HG02981 (cell line): ENCODE measurements at regions not wholly inside any gene's neighbourhood (a gene's known extent, or its start where the extent isn't known, plus 50 kb on each side); places are given as distances from the start of the nearest gene placed in this dataset.
"Not testable (repeated sequence)": the region's sequence is repeated elsewhere in the genome, so short reads cannot be mapped to it uniquely, and the experiment has no call there.

Experiments used
- ATAC-seq: cut with Tn5 transposase; IDR thresholded peaks from one replicate; pipeline ENCODE4 v1.9.1; 2021; ENCODE audit warnings: mild to moderate bottlenecking, moderate library complexity; ENCODE audit not compliant: unreplicated experiment

GRCh38 chr2:82487354-82487753 lies 1971.7 kb downstream of the SUCLG1 start:
- no peak for ATAC-seq

- no peak for ATAC-seq
These were observed 1973.4 kb downstream of the SUCLG1 start for GRCh38 chr2:82485701-82486100.

DNA sequence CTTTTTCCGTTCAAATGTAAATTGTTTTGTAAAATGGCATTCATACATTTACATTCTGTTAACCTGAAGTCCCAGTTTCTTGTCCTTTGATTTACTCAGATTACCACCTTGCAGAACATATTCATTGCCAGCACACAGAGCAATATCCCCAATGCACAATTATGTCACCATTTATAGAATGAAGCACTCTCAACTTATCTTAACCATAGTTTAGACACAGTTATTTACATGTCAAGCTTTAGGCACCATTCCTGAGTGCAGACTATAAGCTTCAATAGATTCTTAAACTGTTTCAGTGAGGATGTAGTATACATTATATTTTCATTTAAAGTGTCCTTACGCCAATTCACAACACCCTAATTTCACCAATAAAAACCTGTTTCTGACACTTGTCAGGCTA lies 1977.9 kb downstream of the SUCLG1 start:
- no peak for ATAC-seq

GRCh38 chr2:82478641-82479040 lies 1980.4 kb downstream of the SUCLG1 start:
- ATAC-seq: no peak

DNA sequence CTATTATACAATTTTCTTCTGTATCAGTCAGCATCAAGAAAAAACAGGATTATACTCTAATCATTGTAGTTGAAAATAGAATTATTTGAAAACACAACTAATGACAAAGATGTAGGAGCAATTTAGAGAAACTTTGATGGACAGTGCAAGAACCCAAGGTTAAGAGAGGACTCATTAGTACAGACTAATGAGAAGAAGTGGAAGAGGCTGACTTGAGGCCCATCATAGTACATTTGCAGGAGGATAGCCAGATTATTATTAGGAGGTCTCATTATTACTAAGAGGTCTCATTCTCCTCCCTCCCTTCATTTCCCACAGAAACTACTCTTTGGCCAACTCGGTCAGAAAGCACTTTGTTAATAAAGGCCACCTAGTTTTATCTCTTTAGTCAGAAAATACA lies 1983.0 kb downstream of the SUCLG1 start:
- ATAC-seq: no peak

DNA sequence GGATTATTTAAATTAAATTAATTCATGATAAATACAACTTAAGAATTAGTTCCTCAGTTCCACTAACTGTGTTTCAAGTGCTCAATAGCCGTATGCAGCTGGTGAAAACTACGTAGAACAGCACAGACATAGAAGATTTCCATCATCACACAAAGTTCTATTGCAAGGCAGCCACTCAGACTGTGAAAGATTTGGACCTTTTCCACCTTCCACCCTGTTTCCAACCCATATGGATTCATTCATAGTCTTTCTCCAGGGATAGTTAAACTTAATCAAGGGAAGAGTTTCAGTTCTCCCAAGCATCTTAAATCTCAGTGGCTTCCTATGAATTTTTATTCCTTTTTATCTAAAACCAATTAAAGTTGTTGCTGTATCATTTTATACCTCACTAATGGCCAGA lies 2030.8 kb downstream of the SUCLG1 start:
- ATAC-seq: no peak

DNA sequence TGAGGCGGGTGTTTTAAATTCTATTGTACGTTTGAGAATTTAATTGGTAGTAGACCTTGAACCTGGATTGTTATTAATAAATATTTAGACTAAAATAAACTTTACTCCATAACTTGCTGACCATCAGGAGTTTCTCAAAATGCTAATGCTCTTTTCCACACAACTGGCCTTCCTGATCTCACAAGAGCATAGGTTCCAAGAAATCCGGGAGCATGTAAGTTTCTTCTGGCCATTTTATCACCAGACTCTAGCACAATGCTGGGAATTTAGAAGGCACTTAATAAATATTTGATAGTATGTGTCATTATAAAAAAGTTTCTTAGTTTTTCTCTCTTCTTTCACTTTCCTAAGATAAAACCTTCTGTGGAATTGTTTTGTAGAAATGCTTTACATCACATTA lies 2047.1 kb downstream of the SUCLG1 start:
- ATAC-seq: no peak

DNA sequence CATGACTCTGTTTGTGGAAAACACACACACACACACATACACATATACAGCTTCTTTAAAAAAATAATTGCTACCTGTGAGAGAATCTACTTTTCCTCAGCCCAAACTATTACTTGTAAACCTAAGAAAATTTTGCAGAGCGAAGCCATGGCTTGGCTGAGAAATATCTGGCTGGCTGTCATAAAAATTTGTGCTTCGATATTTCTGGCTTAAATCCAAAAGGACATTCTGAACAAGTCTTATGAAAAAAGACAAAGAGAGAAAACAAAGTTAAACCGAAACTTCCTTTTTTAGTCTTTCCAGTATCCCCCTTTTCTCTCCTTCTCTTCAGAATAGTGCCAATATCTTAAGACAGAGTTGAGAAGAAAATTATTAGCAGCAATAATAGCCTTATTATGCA lies 2048.0 kb downstream of the SUCLG1 start:
- no peak for ATAC-seq

DNA sequence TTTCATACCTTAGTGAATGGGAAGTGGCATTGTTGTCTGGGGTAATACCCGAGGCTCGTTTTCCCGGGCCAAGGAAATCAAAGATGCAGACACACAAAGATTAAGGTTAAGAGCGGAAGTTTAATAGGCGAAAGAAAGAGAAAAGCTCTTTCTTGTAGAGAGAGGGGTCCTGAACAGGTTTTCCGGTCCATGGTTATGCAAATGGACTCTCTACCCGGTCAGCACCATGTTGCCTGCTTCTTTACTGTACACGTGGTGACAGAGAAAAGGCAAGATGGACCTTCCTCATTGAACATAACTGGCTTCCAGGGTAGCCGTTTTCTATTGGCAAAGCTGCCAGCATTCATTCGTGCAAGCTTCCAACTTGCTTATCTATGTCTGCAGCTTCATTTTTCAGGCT lies 2063.5 kb downstream of the SUCLG1 start:
- no peak for ATAC-seq

GRCh38 chr2:82391386-82391785 lies 2067.7 kb downstream of the SUCLG1 start:
- ATAC-seq: no peak

DNA sequence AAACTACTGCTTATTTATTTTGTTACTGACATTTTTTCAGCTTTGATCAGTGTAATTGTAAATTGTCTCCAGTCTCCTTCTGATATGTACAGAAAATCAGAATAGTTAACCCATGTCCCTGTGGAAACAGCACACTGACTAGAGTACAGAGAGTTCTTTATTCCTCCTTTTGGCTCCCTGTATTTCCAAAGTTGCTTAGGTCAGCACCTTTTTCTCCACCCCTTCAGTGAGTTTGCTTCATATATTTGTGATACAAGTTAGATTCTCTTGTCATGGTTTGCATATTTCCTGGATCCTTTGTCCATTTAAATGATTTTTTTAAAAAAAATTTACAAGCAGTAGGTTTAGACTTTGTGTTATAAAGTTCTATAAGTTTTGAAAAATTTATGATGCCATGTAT lies 2051.1 kb upstream of the LRRTM1 start:
- no peak for ATAC-seq

DNA sequence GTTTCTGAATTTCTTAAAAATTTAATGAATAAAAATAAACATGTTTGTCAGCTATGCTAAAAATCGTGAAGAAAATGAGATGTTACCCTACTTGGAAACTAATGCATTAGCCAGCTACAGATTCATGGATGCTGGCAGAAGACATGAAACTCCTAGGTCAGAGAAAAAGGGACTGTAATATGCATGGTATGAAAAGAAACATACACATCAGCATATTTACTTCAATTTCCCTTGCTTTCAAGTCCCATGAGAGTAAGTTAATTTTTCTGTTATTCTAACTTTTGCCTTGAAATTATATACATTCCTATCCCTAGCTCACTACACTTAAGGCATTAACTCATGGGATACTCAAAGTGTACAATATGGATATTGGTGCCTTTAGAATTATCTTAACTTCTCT lies 2041.4 kb upstream of the LRRTM1 start:
- ATAC-seq: no peak

GRCh38 chr2:82344670-82345069 lies 2040.1 kb upstream of the LRRTM1 start:
- ATAC-seq: no peak

GRCh38 chr2:82342356-82342755 lies 2037.8 kb upstream of the LRRTM1 start:
- no peak for ATAC-seq

DNA sequence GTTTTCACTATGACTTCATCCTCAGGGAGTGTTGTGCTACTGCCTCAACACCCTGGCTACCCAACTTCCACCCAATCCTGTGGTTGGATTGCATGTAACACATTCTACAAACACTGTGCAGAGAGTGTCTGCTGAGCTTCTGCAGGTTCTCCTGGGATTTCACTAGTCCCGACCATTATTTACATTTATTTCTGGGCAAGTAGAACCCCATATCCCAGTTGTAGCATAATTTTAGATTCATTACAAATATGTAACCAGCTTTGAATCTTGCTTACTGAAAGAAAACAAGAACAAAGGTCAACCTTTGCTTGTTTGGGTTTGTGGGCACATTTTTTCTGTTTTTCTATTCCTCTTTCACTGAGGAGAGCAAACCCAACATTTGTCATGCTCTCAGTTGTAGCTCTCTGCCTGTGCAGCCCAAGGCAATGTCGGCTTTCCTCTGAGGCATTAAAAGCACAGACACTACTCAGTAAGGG lies 2036.1 kb upstream of the LRRTM1 start:
- ATAC-seq: no peak

DNA sequence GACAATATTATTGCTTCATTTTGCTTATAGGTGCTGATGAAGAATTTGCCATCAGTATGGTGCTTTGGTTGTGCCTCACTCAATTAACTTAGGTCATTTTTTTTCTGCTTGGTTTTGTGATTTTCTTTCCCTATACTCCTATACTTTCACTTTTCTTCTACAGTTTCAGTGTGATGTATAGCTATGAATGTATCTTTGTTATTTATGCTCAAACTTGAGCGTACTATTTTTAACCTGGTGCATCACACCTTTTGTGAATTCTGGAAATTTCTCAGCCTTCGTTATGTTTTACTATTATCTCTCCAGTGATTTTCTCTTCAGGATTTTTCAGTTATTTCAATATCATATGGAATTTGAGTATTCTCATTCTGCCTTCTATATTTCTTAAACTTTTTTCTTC lies 2035.3 kb upstream of the LRRTM1 start:
- no peak for ATAC-seq

DNA sequence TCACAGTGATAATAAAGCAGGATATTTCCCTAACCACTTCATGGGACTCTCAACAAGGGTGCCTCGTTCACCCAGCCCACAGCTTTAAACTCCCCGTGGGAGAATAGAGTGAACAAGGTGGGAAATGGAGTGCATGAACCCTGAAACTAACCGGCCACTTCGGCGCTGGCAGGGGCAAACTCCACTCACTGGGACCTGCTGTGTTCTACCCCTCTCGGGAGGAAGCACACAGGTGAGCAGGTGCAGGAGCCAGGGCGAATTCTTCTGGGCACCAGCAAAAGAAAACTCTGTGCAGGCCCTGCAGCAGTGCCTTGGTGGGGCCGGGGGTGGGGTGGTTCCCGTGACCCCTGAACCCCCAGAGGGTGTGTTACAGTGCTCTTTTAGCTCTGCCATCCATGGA lies 2029.1 kb upstream of the LRRTM1 start:
- ATAC-seq: no peak

- ATAC-seq: no peak
These were observed 2025.6 kb upstream of the LRRTM1 start for GRCh38 chr2:82330155-82330554.

GRCh38 chr2:82326180-82326767 lies 2021.7 kb upstream of the LRRTM1 start:
- ATAC-seq: not testable (repeated sequence)

GRCh38 chr2:82320296-82320695 lies 2015.7 kb upstream of the LRRTM1 start:
- no peak for ATAC-seq

- no peak for ATAC-seq
These were observed 2012.5 kb upstream of the LRRTM1 start for GRCh38 chr2:82317012-82317411.

- no peak for ATAC-seq
These were observed 2012.0 kb upstream of the LRRTM1 start for GRCh38 chr2:82316586-82316985.

DNA sequence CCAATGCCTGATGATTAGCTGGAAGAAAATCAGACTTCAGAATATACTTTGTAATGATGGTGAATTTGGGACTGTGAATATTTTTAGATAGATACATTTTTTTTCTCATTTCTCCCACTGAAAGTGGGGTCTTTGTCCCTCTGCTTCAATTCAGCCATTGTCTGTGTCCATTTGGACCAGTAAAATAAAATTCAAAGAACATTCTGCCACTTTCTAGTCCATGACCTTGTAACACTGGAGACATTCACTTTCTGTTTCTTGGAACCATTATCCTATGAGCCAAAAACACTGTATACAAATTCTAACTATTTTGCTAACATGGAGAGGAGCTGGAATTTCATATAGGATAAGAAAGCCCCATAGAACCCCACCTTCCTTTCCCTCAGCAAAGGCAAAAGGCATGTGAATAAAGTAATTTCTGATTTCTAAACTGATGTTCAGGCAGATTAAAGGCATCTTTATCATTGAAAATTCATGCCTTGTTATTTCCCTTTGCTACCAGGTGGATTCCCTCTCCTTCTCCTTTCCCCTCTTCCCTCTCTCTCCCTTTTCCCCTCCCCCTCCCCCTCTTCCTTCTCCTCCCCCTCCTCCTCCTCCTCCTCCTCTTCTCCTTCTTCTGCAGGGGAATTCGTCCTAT lies 2010.4 kb upstream of the LRRTM1 start:
- no peak for ATAC-seq
